OCI-LY1 (cell line): ENCODE measurements at regions not wholly inside any gene's neighbourhood (a gene's known extent, or its start where the extent isn't known, plus 50 kb on each side); places are given as distances from the start of the nearest gene placed in this dataset.

Experiments used
- H2AFZ ChIP-seq: fragments of 200-600 bp; sonication (generic), shearing (Covaris generic); 2 replicates; pipeline ENCODE4 v1.6.0; 2014; ENCODE audit warnings: antibody characterized with exemption, mild to moderate bottlenecking, low read length
- H3F3A ChIP-seq: fragments of 200-600 bp; sonication (generic), shearing (Covaris generic); 2 replicates; pipeline ENCODE4 v1.6.0; 2014; ENCODE audit warnings: mild to moderate bottlenecking, antibody characterized with exemption, low read length, moderate library complexity; ENCODE audit not compliant: insufficient read depth
- H3K27ac ChIP-seq: fragments of 200-600 bp; sonication (generic); 2 replicates; pipeline ENCODE4 v1.5.1; 2014; ENCODE audit warnings: low read length, mixed run types, mild to moderate bottlenecking, low read depth; ENCODE audit not compliant: poor library complexity, severe bottlenecking
- H3K27me3 ChIP-seq: fragments of 200-600 bp; sonication (generic); 2 replicates; pipeline ENCODE4 v1.6.0; 2014; ENCODE audit warnings: antibody characterized with exemption, mild to moderate bottlenecking, low read length, moderate library complexity; ENCODE audit not compliant: insufficient read depth
- H3K36me3 ChIP-seq: fragments of 200-600 bp; sonication (generic); 2 replicates; pipeline ENCODE4 v1.6.1; 2014; ENCODE audit warnings: mild to moderate bottlenecking, antibody characterized with exemption, low read length, moderate library complexity, mixed read lengths; ENCODE audit not compliant: insufficient read depth
- H3K4me1 ChIP-seq: fragments of 200-600 bp; sonication (generic); 2 replicates; pipeline ENCODE4 v1.5.1; 2014; ENCODE audit warnings: mild to moderate bottlenecking, low read length, moderate library complexity; ENCODE audit not compliant: insufficient read depth, severe bottlenecking
- H3K4me2 ChIP-seq: fragments of 200-600 bp; sonication (generic), shearing (Covaris generic); 2 replicates; pipeline ENCODE4 v1.6.1; 2014; ENCODE audit warnings: low read length
- H3K4me3 ChIP-seq: fragments of 200-600 bp; sonication (generic); 2 replicates; pipeline ENCODE4 v1.5.1; 2014; ENCODE audit warnings: low read length, low read depth, mild to moderate bottlenecking, mixed read lengths; ENCODE audit not compliant: poor library complexity, severe bottlenecking
- H3K79me2 ChIP-seq: fragments of 200-600 bp; shearing (Covaris generic); 2 replicates; pipeline ENCODE4 v1.6.1; 2016; ENCODE audit warnings: mixed run types, low read length, mixed read lengths; ENCODE audit not compliant: insufficient read depth
- H3K9ac ChIP-seq: fragments of 200-600 bp; sonication (generic), shearing (Covaris generic); 2 replicates; pipeline ENCODE4 v1.6.1; 2014; ENCODE audit warnings: mild to moderate bottlenecking, low read length, mixed read lengths
- H3K9me2 ChIP-seq: fragments of 200-600 bp; sonication (generic), shearing (Covaris generic); 2 replicates; pipeline ENCODE4 v1.6.1; 2014; ENCODE audit warnings: low read depth, mild to moderate bottlenecking, low read length, mixed read lengths
- H3K9me3 ChIP-seq: fragments of 200-600 bp; shearing (Covaris generic); 2 replicates; pipeline ENCODE4 v1.6.1; 2014; ENCODE audit warnings: low read length, mixed read lengths
- H4K20me1 ChIP-seq: fragments of 200-600 bp; sonication (generic), shearing (Covaris generic); 2 replicates; pipeline ENCODE4 v1.6.0; 2016; ENCODE audit warnings: mild to moderate bottlenecking, low read length; ENCODE audit not compliant: insufficient read depth
- CTCF ChIP-seq: fragments of 200-600 bp; sonication (generic), shearing (Covaris generic); IDR thresholded peaks from 2 replicates; pipeline ENCODE4 v1.5.1; 2017; ENCODE audit warnings: mild to moderate bottlenecking, antibody characterized with exemption, low read length, moderate library complexity, mixed read lengths
- EZH2 ChIP-seq: fragments of 200-600 bp; sonication (generic), shearing (Covaris generic); IDR thresholded peaks from 2 replicates; pipeline ENCODE4 v1.8.0; 2017; ENCODE audit warnings: borderline replicate concordance, mixed run types, mild to moderate bottlenecking, antibody characterized with exemption, low read length, moderate library complexity, mixed read lengths

GRCh38 chr18:24584205-24584604 is 123.8 kb downstream of the HRH4 start:
- Histone ChIP-seq H3F3A (no peaks in the 10 kb centered on the region), H3K9me2 (no peaks in the 10 kb centered on the region), H3K79me2 (no peaks in the 10 kb centered on the region), H3K9ac (no peak overlapping the region), H2AFZ (no peak overlapping the region), H3K4me1 (no peaks in the 10 kb centered on the region), H3K4me2 (no peak overlapping the region), H3K27me3 (no peaks in the 10 kb centered on the region; the same call in 1 of the 2 replicates), H3K4me3 (no peak overlapping the region), H4K20me1 (no peaks in the 10 kb centered on the region), H3K27ac (no peak overlapping the region), H3K9me3 (no peaks in the 10 kb centered on the region), H3K36me3 (no peaks in the 10 kb centered on the region)
- TF ChIP-seq CTCF (no peak), EZH2 (no peak)

GRCh38 chr18:24584813-24585212 is 124.4 kb downstream of the HRH4 start:
- no peak overlapping the region for H3K4me2 ChIP-seq
- TF ChIP-seq CTCF (no peak), EZH2 (no peak)
- H3K4me3 ChIP-seq = no peak overlapping the region
- H2AFZ ChIP-seq = no peak overlapping the region
- no peaks in the 10 kb centered on the region for H3K4me1 ChIP-seq
- no peaks in the 10 kb centered on the region for H3K36me3 ChIP-seq
- no peak overlapping the region for H3K27ac ChIP-seq
- no peaks in the 10 kb centered on the region for H3K79me2 ChIP-seq
- H3F3A ChIP-seq = no peaks in the 10 kb centered on the region
- no peaks in the 10 kb centered on the region for H3K9me3 ChIP-seq
- no peaks in the 10 kb centered on the region for H3K9me2 ChIP-seq
- H3K27me3 ChIP-seq = no peaks in the 10 kb centered on the region; the same call in 1 of the 2 replicates
- H3K9ac ChIP-seq = no peak overlapping the region
- H4K20me1 ChIP-seq = no peaks in the 10 kb centered on the region

GRCh38 chr18:24585996-24586566 is 125.6 kb downstream of the HRH4 start:
- no peak overlapping the region for H2AFZ ChIP-seq
- H3K36me3 ChIP-seq = no peaks in the 10 kb centered on the region
- H3K27ac ChIP-seq = no peak overlapping the region
- H4K20me1 ChIP-seq = no peaks in the 10 kb centered on the region
- TF ChIP-seq CTCF (no peak), EZH2 (no peak)
- no peaks in the 10 kb centered on the region for H3K4me1 ChIP-seq
- H3K4me3 ChIP-seq = no peak overlapping the region
- H3K4me2 ChIP-seq = no peak overlapping the region
- H3K27me3 ChIP-seq = no peaks in the 10 kb centered on the region; the same call in 1 of the 2 replicates
- no peak overlapping the region for H3K9ac ChIP-seq
- no peaks in the 10 kb centered on the region for H3K9me3 ChIP-seq
- H3K79me2 ChIP-seq = no peaks in the 10 kb centered on the region
- no peaks in the 10 kb centered on the region for H3K9me2 ChIP-seq
- no peaks in the 10 kb centered on the region for H3F3A ChIP-seq
